NCI-H2227 treated with DMSO at 0.1 percent for 48 hours (cell line): ENCODE measurements at regions not wholly inside any gene's neighbourhood (a gene's known extent, or its start where the extent isn't known, plus 50 kb on each side); places are given as distances from the start of the nearest gene placed in this dataset.
A peak's percentile ranks its signal among the peaks of the same experiment; 100 is the strongest.

ENCODE experiments used
- DNase-seq: peaks from one replicate; lab custom pipeline; 2025; lab: John Stamatoyannopoulos, UW

GRCh38 chr18:45119876-45120275 lies 439.2 kb downstream of the SETBP1 start:
- no peak for DNase-seq

- DNase-seq = no peak
Measured at GRCh38 chr18:45121146-45121545, 440.5 kb downstream of the SETBP1 start.

GRCh38 chr18:45122506-45122905 lies 441.8 kb downstream of the SETBP1 start:
- DNase-seq = no peak

- DNase-seq = no peak
Measured at GRCh38 chr18:45127405-45127804, 446.7 kb downstream of the SETBP1 start.

- DNase-seq = no peak
Measured at GRCh38 chr18:45133276-45133675, 452.6 kb downstream of the SETBP1 start.

GRCh38 chr18:45136381-45137086 lies 455.8 kb downstream of the SETBP1 start:
- DNase-seq = no peak

- DNase-seq = no peak
Measured at GRCh38 chr18:45137087-45137419, 456.4 kb downstream of the SETBP1 start.

- no peak for DNase-seq
Measured at GRCh38 chr18:45139478-45139877, 458.8 kb downstream of the SETBP1 start.

- no peak for DNase-seq
Measured at GRCh38 chr18:45142868-45143267, 462.2 kb downstream of the SETBP1 start.

- DNase-seq = no peak
Measured at GRCh38 chr18:45149712-45150111, 465.6 kb upstream of the SLC14A2 start.

GRCh38 chr18:45151645-45152044 lies 463.6 kb upstream of the SLC14A2 start:
- DNase-seq = no peak

GRCh38 chr18:45155526-45155925 lies 459.8 kb upstream of the SLC14A2 start:
- no peak for DNase-seq

GRCh38 chr18:45156946-45157345 lies 458.3 kb upstream of the SLC14A2 start:
- peak; percentile 52 for DNase-seq

GRCh38 chr18:45157576-45157975 lies 457.7 kb upstream of the SLC14A2 start:
- peak; percentile 52 for DNase-seq

- no peak for DNase-seq
Measured at GRCh38 chr18:45161850-45162249, 453.4 kb upstream of the SLC14A2 start.

GRCh38 chr18:45163871-45164270 lies 451.4 kb upstream of the SLC14A2 start:
- no peak for DNase-seq

GRCh38 chr18:45164551-45164950 lies 450.7 kb upstream of the SLC14A2 start:
- no peak for DNase-seq

GRCh38 chr18:45165176-45165713 lies 450.0 kb upstream of the SLC14A2 start:
- DNase-seq = no peak

- DNase-seq = no peak
Measured at GRCh38 chr18:45165871-45166270, 449.4 kb upstream of the SLC14A2 start.

- DNase-seq = no peak
Measured at GRCh38 chr18:45166341-45166835, 448.9 kb upstream of the SLC14A2 start.

- no peak for DNase-seq
Measured at GRCh38 chr18:45166836-45167551, 448.3 kb upstream of the SLC14A2 start.

- DNase-seq = no peak
Measured at GRCh38 chr18:45167631-45168280, 447.5 kb upstream of the SLC14A2 start.
